CD4-positive, alpha-beta T cell treated with Interleukin-17A for 1 hour (primary cell): ENCODE measurements at regions not wholly inside any gene's neighbourhood (a gene's known extent, or its start where the extent isn't known, plus 50 kb on each side); places are given as distances from the start of the nearest gene placed in this dataset.

Source experiments
- DNase-seq: peaks from one replicate; pipeline ENCODE4 v3.0.0-alpha.2; 2020

GRCh38 chr3:18071833-18072232, 329.4 kb upstream of the TBC1D5 start:
- DNase-seq = no peak

GRCh38 chr3:18070944-18071343, 328.5 kb upstream of the TBC1D5 start:
- DNase-seq = no peak

GRCh38 chr3:18070231-18070630, 327.8 kb upstream of the TBC1D5 start:
- DNase-seq = no peak

GRCh38 chr3:18069568-18069967, 327.1 kb upstream of the TBC1D5 start:
- DNase-seq = no peak

- DNase-seq = no peak
These were observed 324.6 kb upstream of the TBC1D5 start for GRCh38 chr3:18066899-18067582.

GRCh38 chr3:18064586-18064985, 322.2 kb upstream of the TBC1D5 start:
- DNase-seq = no peak

- DNase-seq = no peak
These were observed 320.2 kb upstream of the TBC1D5 start for GRCh38 chr3:18062657-18063025.

GRCh38 chr3:18061737-18062656, 319.6 kb upstream of the TBC1D5 start:
- DNase-seq = no peak

- DNase-seq = no peak
These were observed 316.2 kb upstream of the TBC1D5 start for GRCh38 chr3:18058666-18059065.

GRCh38 chr3:18057471-18058091, 315.1 kb upstream of the TBC1D5 start:
- no peak for DNase-seq

- no peak for DNase-seq
These were observed 312.2 kb upstream of the TBC1D5 start for GRCh38 chr3:18054625-18055024.

- DNase-seq = no peak
These were observed 308.9 kb upstream of the TBC1D5 start for GRCh38 chr3:18051306-18051705.

GRCh38 chr3:18049096-18049495, 306.7 kb upstream of the TBC1D5 start:
- DNase-seq = no peak

GRCh38 chr3:18047052-18047451, 304.6 kb upstream of the TBC1D5 start:
- no peak for DNase-seq

GRCh38 chr3:18046131-18046915, 303.9 kb upstream of the TBC1D5 start:
- no peak for DNase-seq

- DNase-seq = no peak
These were observed 302.8 kb upstream of the TBC1D5 start for GRCh38 chr3:18044971-18045880.

- no peak for DNase-seq
These were observed 301.8 kb upstream of the TBC1D5 start for GRCh38 chr3:18044191-18044590.

- DNase-seq = no peak
These were observed 294.0 kb upstream of the TBC1D5 start for GRCh38 chr3:18036450-18036815.

- DNase-seq = no peak
These were observed 293.4 kb upstream of the TBC1D5 start for GRCh38 chr3:18035641-18036449.

GRCh38 chr3:18033581-18034108, 291.2 kb upstream of the TBC1D5 start:
- no peak for DNase-seq

- no peak for DNase-seq
These were observed 288.0 kb upstream of the TBC1D5 start for GRCh38 chr3:18030371-18030870.
